Neural progenitor cell (in vitro differentiated cells): ENCODE measurements at regions not wholly inside any gene's neighbourhood (a gene's known extent, or its start where the extent isn't known, plus 50 kb on each side); places are given as distances from the start of the nearest gene placed in this dataset.

Experiments used
- DNase-seq: peaks from one replicate; pipeline ENCODE4 v3.0.0-alpha.2; 2016; ENCODE audit warnings: low spot score
- H2AFZ ChIP-seq: fragments of 200-600 bp; sonication (generic); replicated peaks from 2 replicates; pipeline ENCODE4 v1.6.1; 2016; ENCODE audit warnings: antibody characterized with exemption
- H3F3A ChIP-seq: fragments of 200-600 bp; sonication (generic); 2 replicates; pipeline ENCODE4 v1.6.1; 2016; ENCODE audit warnings: antibody characterized with exemption, low read depth
- H3K27ac ChIP-seq: fragments of 200-600 bp; sonication (generic); 2 replicates; pipeline ENCODE4 v1.5.1; 2016; ENCODE audit warnings: mild to moderate bottlenecking
- H3K27me3 ChIP-seq: fragments of 200-600 bp; sonication (generic); 2 replicates; pipeline ENCODE4 v1.6.1; 2016; ENCODE audit warnings: mild to moderate bottlenecking, moderate library complexity
- H3K36me3 ChIP-seq: fragments of 200-600 bp; sonication (generic); 2 replicates; pipeline ENCODE4 v1.5.1; 2016
- H3K4me1 ChIP-seq: fragments of 200-600 bp; sonication (generic); 2 replicates; pipeline ENCODE4 v1.6.1; 2016; ENCODE audit warnings: mixed run types
- H3K4me2 ChIP-seq: fragments of 200-600 bp; sonication (generic); 2 replicates; pipeline ENCODE4 v1.6.1; 2016
- H3K4me3 ChIP-seq: fragments of 200-600 bp; sonication (generic); 2 replicates; pipeline ENCODE4 v1.5.1; 2016
- H3K79me2 ChIP-seq: fragments of 200-600 bp; sonication (generic); 2 replicates; pipeline ENCODE4 v1.6.1; 2016; ENCODE audit warnings: low read depth
- H3K9ac ChIP-seq: fragments of 200-600 bp; sonication (generic); 2 replicates; pipeline ENCODE4 v1.6.1; 2016
- H3K9me3 ChIP-seq: fragments of 200-600 bp; sonication (generic); 2 replicates; pipeline ENCODE4 v1.5.1; 2016; ENCODE audit warnings: low read depth
- H4K20me1 ChIP-seq: fragments of 200-600 bp; sonication (generic); 2 replicates; pipeline ENCODE4 v1.6.1; 2016; ENCODE audit warnings: low read depth
- H3K27ac Mint-ChIP-seq: 3 replicates; pipeline ENCODE4 v1.8.0; 2021; ENCODE audit warnings: mixed read lengths
- H3K27me3 Mint-ChIP-seq: 2 replicates; pipeline ENCODE4 v1.8.0; 2022; ENCODE audit warnings: low read depth, mild to moderate bottlenecking, inconsistent platforms, moderate library complexity, mixed read lengths; ENCODE audit not compliant: insufficient read depth
- H3K36me3 Mint-ChIP-seq: 3 replicates; pipeline ENCODE4 v1.8.0; 2021; ENCODE audit warnings: mixed read lengths
- H3K4me1 Mint-ChIP-seq: 3 replicates; pipeline ENCODE4 v1.8.0; 2021; ENCODE audit warnings: mixed read lengths
- H3K4me3 Mint-ChIP-seq: 3 replicates; pipeline ENCODE4 v1.8.0; 2021; ENCODE audit warnings: mild to moderate bottlenecking, moderate library complexity, mixed read lengths
- H3K9me3 Mint-ChIP-seq: 3 replicates; pipeline ENCODE4 v1.8.0; 2020; ENCODE audit warnings: mixed read lengths
- EZH2 ChIP-seq: fragments of 200-600 bp; sonication (generic); IDR thresholded peaks from 2 replicates; pipeline ENCODE4 v1.6.1; 2017; ENCODE audit warnings: antibody characterized with exemption, mild to moderate bottlenecking, moderate library complexity
- EZH2phosphoT487 ChIP-seq: fragments of 200-600 bp; sonication (generic); IDR thresholded peaks from 2 replicates; pipeline ENCODE4 v1.6.1; 2017; ENCODE audit warnings: antibody characterized with exemption
- TF ChIP-seq, protein P1 (sequence below): fragments of 200-600 bp; sonication (generic); IDR thresholded peaks from 2 replicates; pipeline ENCODE4 v1.5.1; 2017; ENCODE audit warnings: antibody characterized with exemption, mild to moderate bottlenecking

DNA sequence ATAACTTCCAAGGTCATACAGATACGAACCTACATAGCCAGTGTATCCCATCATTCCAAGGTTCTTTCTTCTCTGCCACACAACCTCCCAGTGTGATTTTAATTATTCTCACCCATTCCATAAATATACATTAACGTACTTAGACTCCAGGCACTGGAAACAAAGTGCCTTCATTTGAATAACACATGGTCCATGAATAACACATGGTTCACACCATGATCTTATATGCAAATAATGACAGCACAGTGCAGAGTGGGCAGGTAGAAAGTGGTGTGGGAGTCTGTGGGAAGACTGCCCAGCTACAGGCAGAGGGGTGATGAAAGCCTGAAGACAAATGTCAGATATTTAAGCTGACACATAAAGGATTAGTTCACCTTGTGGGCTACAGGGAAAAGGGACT is 425.2 kb downstream of the HACE1 start:
- Histone ChIP-seq H3K4me2 (no peak overlapping the region), H3F3A (no peaks in the 10 kb centered on the region), H2AFZ (no peak overlapping the region), H4K20me1 (no peaks in the 10 kb centered on the region), H3K79me2 (no peaks in the 10 kb centered on the region), H3K9me3 (no peaks in the 10 kb centered on the region), H3K4me1 (no peaks in the 10 kb centered on the region), H3K36me3 (no peaks in the 10 kb centered on the region), H3K9ac (no peak overlapping the region), H3K4me3 (no peak overlapping the region), H3K27ac (no peak overlapping the region), H3K27me3 (no peaks in the 10 kb centered on the region)
- Mint-ChIP-seq H3K27ac (no peak overlapping the region), H3K36me3 (no peaks in the 10 kb centered on the region), H3K4me3 (no peak overlapping the region), H3K27me3 (no peaks in the 10 kb centered on the region), H3K4me1 (no peaks in the 10 kb centered on the region), H3K9me3 (no peaks in the 10 kb centered on the region)
- no peak for DNase-seq
- no peak for TF ChIP-seq EZH2phosphoT487
- TF ChIP-seq EZH2, result no peak
- TF ChIP-seq, protein P1, sequence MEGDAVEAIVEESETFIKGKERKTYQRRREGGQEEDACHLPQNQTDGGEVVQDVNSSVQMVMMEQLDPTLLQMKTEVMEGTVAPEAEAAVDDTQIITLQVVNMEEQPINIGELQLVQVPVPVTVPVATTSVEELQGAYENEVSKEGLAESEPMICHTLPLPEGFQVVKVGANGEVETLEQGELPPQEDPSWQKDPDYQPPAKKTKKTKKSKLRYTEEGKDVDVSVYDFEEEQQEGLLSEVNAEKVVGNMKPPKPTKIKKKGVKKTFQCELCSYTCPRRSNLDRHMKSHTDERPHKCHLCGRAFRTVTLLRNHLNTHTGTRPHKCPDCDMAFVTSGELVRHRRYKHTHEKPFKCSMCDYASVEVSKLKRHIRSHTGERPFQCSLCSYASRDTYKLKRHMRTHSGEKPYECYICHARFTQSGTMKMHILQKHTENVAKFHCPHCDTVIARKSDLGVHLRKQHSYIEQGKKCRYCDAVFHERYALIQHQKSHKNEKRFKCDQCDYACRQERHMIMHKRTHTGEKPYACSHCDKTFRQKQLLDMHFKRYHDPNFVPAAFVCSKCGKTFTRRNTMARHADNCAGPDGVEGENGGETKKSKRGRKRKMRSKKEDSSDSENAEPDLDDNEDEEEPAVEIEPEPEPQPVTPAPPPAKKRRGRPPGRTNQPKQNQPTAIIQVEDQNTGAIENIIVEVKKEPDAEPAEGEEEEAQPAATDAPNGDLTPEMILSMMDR, result no peak

- Histone ChIP-seq H2AFZ (no peak overlapping the region), H3K9me3 (no peaks in the 10 kb centered on the region), H3K9ac (no peak overlapping the region), H3K4me2 (no peak overlapping the region), H3F3A (no peaks in the 10 kb centered on the region), H3K4me1 (no peaks in the 10 kb centered on the region), H3K27ac (no peak overlapping the region), H4K20me1 (no peaks in the 10 kb centered on the region), H3K27me3 (no peaks in the 10 kb centered on the region), H3K36me3 (no peaks in the 10 kb centered on the region), H3K4me3 (no peak overlapping the region), H3K79me2 (no peaks in the 10 kb centered on the region)
- no peak overlapping the region for H3K4me3 Mint-ChIP-seq
- no peaks in the 10 kb centered on the region for H3K27me3 Mint-ChIP-seq
- peaks cover 5% of the 10 kb centered on the region for H3K9me3 Mint-ChIP-seq
- H3K36me3 Mint-ChIP-seq, result no peaks in the 10 kb centered on the region
- no peak for DNase-seq
- TF ChIP-seq EZH2phosphoT487, result no peak
- TF ChIP-seq, protein P1, result no peak
- TF ChIP-seq EZH2, result no peak
- no peaks in the 10 kb centered on the region for H3K4me1 Mint-ChIP-seq
- H3K27ac Mint-ChIP-seq, result no peak overlapping the region
These were observed 428.6 kb downstream of the HACE1 start for GRCh38 chr6:104431096-104431495.

- Histone ChIP-seq H3F3A (no peaks in the 10 kb centered on the region), H3K27ac (no peak overlapping the region), H3K9ac (no peak overlapping the region), H4K20me1 (no peaks in the 10 kb centered on the region), H3K79me2 (no peaks in the 10 kb centered on the region), H3K27me3 (no peaks in the 10 kb centered on the region), H2AFZ (peak overlapping the region; percentile 34), H3K4me1 (no peaks in the 10 kb centered on the region), H3K4me2 (no peak overlapping the region), H3K9me3 (no peaks in the 10 kb centered on the region), H3K36me3 (no peaks in the 10 kb centered on the region), H3K4me3 (no peak overlapping the region)
- Mint-ChIP-seq H3K9me3 (peaks cover 5% of the 10 kb centered on the region), H3K27ac (no peak overlapping the region), H3K4me3 (no peak overlapping the region), H3K4me1 (no peaks in the 10 kb centered on the region), H3K36me3 (no peaks in the 10 kb centered on the region), H3K27me3 (no peaks in the 10 kb centered on the region)
- no peak for TF ChIP-seq EZH2
- TF ChIP-seq, protein P1, result no peak
- no peak for TF ChIP-seq EZH2phosphoT487
- DNase-seq, result no peak
These were observed 431.5 kb downstream of the HACE1 start for GRCh38 chr6:104428184-104428583.

- H3K9ac ChIP-seq, result no peak overlapping the region
- H3K36me3 ChIP-seq, result no peaks in the 10 kb centered on the region
- no peaks in the 10 kb centered on the region for H3K79me2 ChIP-seq
- no peak overlapping the region for H2AFZ ChIP-seq
- no peaks in the 10 kb centered on the region for H3K36me3 Mint-ChIP-seq
- no peaks in the 10 kb centered on the region for H4K20me1 ChIP-seq
- no peak overlapping the region for H3K4me3 Mint-ChIP-seq
- no peaks in the 10 kb centered on the region for H3F3A ChIP-seq
- no peak for DNase-seq
- H3K4me3 ChIP-seq, result no peak overlapping the region
- H3K27ac ChIP-seq, result no peak overlapping the region
- H3K4me2 ChIP-seq, result no peak overlapping the region
- H3K27me3 Mint-ChIP-seq, result no peaks in the 10 kb centered on the region
- TF ChIP-seq, protein P1, result no peak
- TF ChIP-seq EZH2 (no peak), EZH2phosphoT487 (no peak)
- no peaks in the 10 kb centered on the region for H3K4me1 ChIP-seq
- peaks cover 5% of the 10 kb centered on the region for H3K9me3 Mint-ChIP-seq
- H3K27me3 ChIP-seq, result no peaks in the 10 kb centered on the region
- H3K4me1 Mint-ChIP-seq, result no peaks in the 10 kb centered on the region
- H3K9me3 ChIP-seq, result no peaks in the 10 kb centered on the region
- no peak overlapping the region for H3K27ac Mint-ChIP-seq
These were observed 436.0 kb downstream of the HACE1 start for GRCh38 chr6:104423691-104424090.
